B cell (primary cell): ENCODE measurements at regions not wholly inside any gene's neighbourhood (a gene's known extent, or its start where the extent isn't known, plus 50 kb on each side); places are given as distances from the start of the nearest gene placed in this dataset.

Source experiments
- ATAC-seq: fragments of 200-7000 bp; cut with Tn5 transposase; one replicate; pipeline ENCODE4 v1.10.0; 2021; ENCODE audit warnings: low read depth, mild to moderate bottlenecking, moderate number of reproducible peaks, moderate library complexity
- CTCF ChIA-PET: fragments of 350-600 bp; sonication (Branson Sonifier 250); formaldehyde crosslinking; loops from one replicate; lab custom pipeline; 2021; ENCODE audit warnings: antibody characterized with exemption, inconsistent platforms; lab: Charles Lee
- POLR2A ChIA-PET: fragments of 350-600 bp; sonication (Branson Sonifier 250); formaldehyde crosslinking; loops from one replicate; lab custom pipeline; 2021; ENCODE audit warnings: antibody characterized with exemption; lab: Charles Lee
- DNase-seq: peaks from one replicate; pipeline ENCODE4 v3.0.0; 2013
- H2AFZ ChIP-seq: 2 replicates; pipeline ENCODE4 v1.6.1; 2012; ENCODE audit warnings: mild to moderate bottlenecking, low read depth, low read length; ENCODE audit not compliant: insufficient read depth, poor library complexity, severe bottlenecking
- H3K27ac ChIP-seq, 2 donors: 1 replicate in 1 of 2; 2 replicates in 1 of 2; pipeline ENCODE4 v1.5.1; 2012 to 2013; ENCODE audit warnings: low read length in 2 of 2, mild to moderate bottlenecking in 2 of 2, moderate library complexity in 1 of 2
- H3K27me3 ChIP-seq, 4 experiments: fragments of 200-600 bp in 1 of 4; sonication (generic) in 1 of 4; replicated peaks in 1 of 4; 1 replicate in 2 of 4; 2 replicates in 2 of 4; pipeline versions ENCODE4 v1.6.1 to v1.7.0; 2013 to 2016; ENCODE audit warnings: low read length in 3 of 4, mild to moderate bottlenecking in 2 of 4, mixed read lengths in 1 of 4, moderate library complexity in 1 of 4; ENCODE audit not compliant: insufficient read depth in 4 of 4, control insufficient read depth in 3 of 4; ENCODE audit errors: control extremely low read depth in 1 of 4
- H3K36me3 ChIP-seq, 2 experiments: replicated peaks in 1 of 2; 1 replicate in 1 of 2; 2 replicates in 1 of 2; pipeline versions ENCODE4 v1.6.1 to v1.7.1; 2013; ENCODE audit warnings: low read length in 1 of 2; ENCODE audit not compliant: insufficient read depth in 2 of 2, control insufficient read depth in 1 of 2; ENCODE audit errors: control extremely low read depth in 1 of 2, extremely low read depth in 1 of 2
- H3K4me1 ChIP-seq, 2 donors: fragments of 200-600 bp in 1 of 2; sonication (generic) in 1 of 2; 1 replicate in 1 of 2; 2 replicates in 1 of 2; pipeline versions ENCODE4 v1.5.1 to v1.6.1; 2013 to 2017; ENCODE audit warnings: low read length in 2 of 2; ENCODE audit not compliant: control insufficient read depth in 2 of 2, insufficient read depth in 2 of 2
- H3K4me2 ChIP-seq: replicated peaks from 2 replicates; pipeline ENCODE3; 2012; ENCODE audit warnings: mild to moderate bottlenecking, low read depth, low read length; ENCODE audit not compliant: poor library complexity, severe bottlenecking
- H3K4me3 ChIP-seq, 5 experiments: fragments of 200-600 bp in 1 of 5; sonication (generic) in 1 of 5; 1 replicate in 3 of 5; 2 replicates in 2 of 5; pipeline versions ENCODE4 v1.5.1 to v1.7.0; 2011 to 2016; ENCODE audit warnings: low read length in 4 of 5, mild to moderate bottlenecking in 4 of 5, low read depth in 2 of 5, control low read depth in 1 of 5, moderate library complexity in 1 of 5; ENCODE audit not compliant: insufficient read depth in 1 of 5; ENCODE audit errors: control extremely low read depth in 1 of 5, extremely low read depth in 1 of 5
- H3K79me2 ChIP-seq: fragments of 200-600 bp; sonication (generic); one replicate; pipeline ENCODE4 v1.6.0; 2016; ENCODE audit warnings: low read length; ENCODE audit not compliant: control insufficient read depth, insufficient read depth
- H3K9ac ChIP-seq: fragments of 200-600 bp; sonication (generic); 2 replicates; pipeline ENCODE4 v1.6.1; 2017; ENCODE audit warnings: mild to moderate bottlenecking, low read length, moderate library complexity
- H3K9me3 ChIP-seq, 3 donors: one replicate each; pipeline versions ENCODE4 v1.6.1 to v1.7.1; 2013; ENCODE audit warnings: low read length in 2 of 3; ENCODE audit not compliant: control insufficient read depth in 2 of 3, insufficient read depth in 1 of 3; ENCODE audit errors: control extremely low read depth in 1 of 3
- H4K20me1 ChIP-seq: 2 replicates; pipeline ENCODE4 v1.6.0; 2012; ENCODE audit warnings: mild to moderate bottlenecking, low read length; ENCODE audit not compliant: insufficient read depth, control insufficient read depth, poor library complexity, severe bottlenecking
- H3K27ac Mint-ChIP-seq: one replicate; pipeline ENCODE4 v1.8.0; 2021; ENCODE audit warnings: mixed read lengths
- H3K27me3 Mint-ChIP-seq: one replicate; pipeline ENCODE4 v1.8.0; 2021; ENCODE audit warnings: mixed read lengths
- H3K4me1 Mint-ChIP-seq: one replicate; pipeline ENCODE4 v1.8.0; 2021; ENCODE audit warnings: mixed read lengths
- H3K4me3 Mint-ChIP-seq: one replicate; pipeline ENCODE4 v1.8.0; 2021; ENCODE audit warnings: mixed read lengths
- H3K9me3 Mint-ChIP-seq: one replicate; pipeline ENCODE4 v1.8.0; 2022; ENCODE audit warnings: mixed read lengths; ENCODE audit not compliant: insufficient read depth
- CTCF ChIP-seq: fragments of 200-600 bp; IDR thresholded peaks from one replicate; pipeline ENCODE4 v1.8.0; 2022; ENCODE audit warnings: antibody characterized with exemption, mild to moderate bottlenecking
- EZH2 ChIP-seq: IDR thresholded peaks from 2 replicates; pipeline ENCODE4 v1.6.1; 2012; ENCODE audit warnings: borderline replicate concordance, low read depth, mild to moderate bottlenecking, moderate library complexity, low read length; ENCODE audit not compliant: insufficient read depth, poor library complexity, severe bottlenecking
- WGBS: methylation state at CpG from one replicate; pipeline ENCODE4 v1.1.5; 2013; ENCODE audit warnings: missing lambda C conversion rate; ENCODE audit not compliant: insufficient coverage; 5-methylcytosine and 5-hydroxymethylcytosine counted together
- intact Hi-C: fragments of 100-400 bp; cut with micrococcal nuclease; formaldehyde crosslinking; loops from one replicate; pipeline ENCODE4 v1.10.0; 2022

- H3K27ac ChIP-seq, result no peak overlapping the region
- intact Hi-C loops, result no loop called here
- ChIA-PET POLR2A (no interaction called here), CTCF (no interaction called here)
- no peak overlapping the region for H3K9ac ChIP-seq
- no peak overlapping the region for H2AFZ ChIP-seq
- H3K36me3 ChIP-seq, result no peaks in the 10 kb centered on the region
- ATAC-seq, result no peak
- no peaks in the 10 kb centered on the region for H3K79me2 ChIP-seq
- Mint-ChIP-seq H3K4me3 (no peak overlapping the region), H3K27me3 (no peaks in the 10 kb centered on the region), H3K27ac (no peak overlapping the region), H3K4me1 (peaks cover under 1% of the 10 kb centered on the region), H3K9me3 (no peaks in the 10 kb centered on the region)
- no peaks in the 10 kb centered on the region for H3K27me3 ChIP-seq
- no peaks in the 10 kb centered on the region for H3K4me1 ChIP-seq
- DNase-seq, result no peak
- H3K4me3 ChIP-seq, result no peak overlapping the region
- H3K9me3 ChIP-seq, result no peaks in the 10 kb centered on the region
- whole genome bisulfite sequencing, result no CpG with 5 or more reads among the region's 2 CpGs
- no peak overlapping the region for H3K4me2 ChIP-seq
- TF ChIP-seq EZH2 (no peak), CTCF (no peak)
- no peaks in the 10 kb centered on the region for H4K20me1 ChIP-seq
Measured at GRCh38 chrX:120781403-120781802, 94.3 kb downstream of the CT47B1 start.

- H3K9ac ChIP-seq, result no peak overlapping the region
- Mint-ChIP-seq H3K4me3 (no peak overlapping the region), H3K4me1 (peaks cover 6% of the 10 kb centered on the region), H3K27me3 (no peaks in the 10 kb centered on the region), H3K27ac (no peak overlapping the region), H3K9me3 (no peaks in the 10 kb centered on the region)
- intact Hi-C loops, result no loop called here
- no peaks in the 10 kb centered on the region for H3K27me3 ChIP-seq
- H3K4me2 ChIP-seq, result no peak overlapping the region
- H3K4me1 ChIP-seq, result peaks cover 0 to 3% of the 10 kb centered on the region in 2 donors
- H4K20me1 ChIP-seq, result no peaks in the 10 kb centered on the region
- H3K36me3 ChIP-seq, result no peaks in the 10 kb centered on the region
- no peak overlapping the region for H3K4me3 ChIP-seq
- no peak overlapping the region for H3K27ac ChIP-seq
- DNase-seq (no peak), ATAC-seq (no peak)
- H2AFZ ChIP-seq, result no peak overlapping the region
- TF ChIP-seq CTCF (no peak), EZH2 (no peak)
- no CpG with 5 or more reads among the region's 3 CpGs for WGBS
- CTCF ChIA-PET, result interaction anchor here (1.0 kb wide), 1 partner anchor 112 kb away, joined by 3 read pairs; no protein-coding TSS in a partner anchor
- POLR2A ChIA-PET, result no interaction called here
- H3K9me3 ChIP-seq, result no peaks in the 10 kb centered on the region
- no peaks in the 10 kb centered on the region for H3K79me2 ChIP-seq
Measured at GRCh38 chrX:120775959-120776358, 99.7 kb downstream of the CT47B1 start.
